ENCODE measurements at regions not wholly inside any gene's neighbourhood (a gene's known extent, or its start where the extent isn't known, plus 50 kb on each side); places are given as distances from the start of the nearest gene placed in this dataset.

- no peak overlapping the region for H3K4me3 ChIP-seq (ENCODE audit: insufficient read depth, low read depth, low read length)
- Mint-ChIP-seq H3K27me3 (ENCODE audit: low read depth, unreplicated experiment) (no peaks in the 10 kb centered on the region), H3K9me3 (ENCODE audit: unreplicated experiment) (no peaks in the 10 kb centered on the region), H3K4me1 (ENCODE audit: low read depth, unreplicated experiment) (no peaks in the 10 kb centered on the region), H3K4me3 (ENCODE audit: unreplicated experiment) (no peak overlapping the region), H3K36me3 (ENCODE audit: low read depth, unreplicated experiment) (no peaks in the 10 kb centered on the region), H3K27ac (ENCODE audit: unreplicated experiment) (no peak overlapping the region)
- H3K27me3 ChIP-seq (ENCODE audit: insufficient read depth, low read length), result no peaks in the 10 kb centered on the region
- no peak for TF ChIP-seq EZH2 (IDR thresholded peaks at IDR 0.05; ENCODE audit: insufficient read depth, low read length)
- no peak for TF ChIP-seq CTCF (IDR thresholded peaks at IDR 0.05; ENCODE audit: insufficient read depth, low read depth, low read length)
- no peaks in the 10 kb centered on the region for H3K79me2 ChIP-seq (ENCODE audit: insufficient read depth, low read length)
- no peaks in the 10 kb centered on the region for H4K20me1 ChIP-seq (ENCODE audit: insufficient read depth, low read length)
- no peak overlapping the region for H2AFZ ChIP-seq (ENCODE audit: low read depth, low read length)
- peaks cover under 1% of the 10 kb centered on the region for H3K9me3 ChIP-seq (ENCODE audit: insufficient read depth, low read depth, low read length)
- H3K27ac ChIP-seq (ENCODE audit: low read depth, low read length), result no peak overlapping the region
- no peaks in the 10 kb centered on the region for H3K4me1 ChIP-seq (ENCODE audit: insufficient read depth, low read length)
- DNase-seq (ENCODE audit: low read depth) (no peak), FAIRE-seq (no peak)
- no peak overlapping the region for H3K4me2 ChIP-seq (ENCODE audit: low read length)
- H3K36me3 ChIP-seq (ENCODE audit: insufficient read depth, low read length), result no peaks in the 10 kb centered on the region
- H3K9ac ChIP-seq (ENCODE audit: low read length), result no peak overlapping the region
These were observed 1061.4 kb downstream of the MRPL39 start for GRCh38 chr21:24545807-24546361.

GRCh38 chr21:24514081-24514733, 1093.1 kb downstream of the MRPL39 start:
- no peaks in the 10 kb centered on the region for H3K4me1 Mint-ChIP-seq (ENCODE audit: low read depth, unreplicated experiment)
- Histone ChIP-seq H3K4me1 (ENCODE audit: insufficient read depth, low read length) (no peaks in the 10 kb centered on the region), H3K79me2 (ENCODE audit: insufficient read depth, low read length) (no peaks in the 10 kb centered on the region), H3K9me3 (ENCODE audit: insufficient read depth, low read depth, low read length) (no peaks in the 10 kb centered on the region), H3K4me3 (ENCODE audit: insufficient read depth, low read depth, low read length) (no peak overlapping the region), H3K27me3 (ENCODE audit: insufficient read depth, low read length) (no peaks in the 10 kb centered on the region), H3K36me3 (ENCODE audit: insufficient read depth, low read length) (no peaks in the 10 kb centered on the region), H4K20me1 (ENCODE audit: insufficient read depth, low read length) (no peaks in the 10 kb centered on the region), H3K9ac (ENCODE audit: low read length) (no peak overlapping the region), H3K27ac (ENCODE audit: low read depth, low read length) (no peak overlapping the region), H3K4me2 (ENCODE audit: low read length) (no peak overlapping the region), H2AFZ (ENCODE audit: low read depth, low read length) (no peak overlapping the region)
- H3K27ac Mint-ChIP-seq (ENCODE audit: unreplicated experiment), result no peak overlapping the region
- no peaks in the 10 kb centered on the region for H3K27me3 Mint-ChIP-seq (ENCODE audit: low read depth, unreplicated experiment)
- DNase-seq (ENCODE audit: low read depth) (no peak), FAIRE-seq (no peak)
- no peaks in the 10 kb centered on the region for H3K9me3 Mint-ChIP-seq (ENCODE audit: unreplicated experiment)
- H3K4me3 Mint-ChIP-seq (ENCODE audit: unreplicated experiment), result no peak overlapping the region
- peak; percentile 35 for TF ChIP-seq CTCF (IDR thresholded peaks at IDR 0.05; ENCODE audit: insufficient read depth, low read depth, low read length)
- TF ChIP-seq EZH2 (IDR thresholded peaks at IDR 0.05; ENCODE audit: insufficient read depth, low read length), result no peak
- H3K36me3 Mint-ChIP-seq (ENCODE audit: low read depth, unreplicated experiment), result no peaks in the 10 kb centered on the region

GRCh38 chr21:24509131-24509530, 1098.2 kb downstream of the MRPL39 start:
- Histone ChIP-seq H3K79me2 (ENCODE audit: insufficient read depth, low read length) (no peaks in the 10 kb centered on the region), H2AFZ (ENCODE audit: low read depth, low read length) (no peak overlapping the region), H3K4me1 (ENCODE audit: insufficient read depth, low read length) (no peaks in the 10 kb centered on the region), H3K4me2 (ENCODE audit: low read length) (no peak overlapping the region), H4K20me1 (ENCODE audit: insufficient read depth, low read length) (no peaks in the 10 kb centered on the region), H3K9ac (ENCODE audit: low read length) (no peak overlapping the region), H3K27ac (ENCODE audit: low read depth, low read length) (no peak overlapping the region), H3K36me3 (ENCODE audit: insufficient read depth, low read length) (no peaks in the 10 kb centered on the region), H3K9me3 (ENCODE audit: insufficient read depth, low read depth, low read length) (no peaks in the 10 kb centered on the region), H3K4me3 (ENCODE audit: insufficient read depth, low read depth, low read length) (no peak overlapping the region), H3K27me3 (ENCODE audit: insufficient read depth, low read length) (no peaks in the 10 kb centered on the region)
- Mint-ChIP-seq H3K27me3 (ENCODE audit: low read depth, unreplicated experiment) (no peaks in the 10 kb centered on the region), H3K27ac (ENCODE audit: unreplicated experiment) (no peak overlapping the region), H3K9me3 (ENCODE audit: unreplicated experiment) (no peaks in the 10 kb centered on the region), H3K4me3 (ENCODE audit: unreplicated experiment) (no peak overlapping the region), H3K4me1 (ENCODE audit: low read depth, unreplicated experiment) (no peaks in the 10 kb centered on the region), H3K36me3 (ENCODE audit: low read depth, unreplicated experiment) (no peaks in the 10 kb centered on the region)
- DNase-seq (ENCODE audit: low read depth) (no peak), FAIRE-seq (no peak)
- TF ChIP-seq CTCF (IDR thresholded peaks at IDR 0.05; ENCODE audit: insufficient read depth, low read depth, low read length), result no peak
- TF ChIP-seq EZH2 (IDR thresholded peaks at IDR 0.05; ENCODE audit: insufficient read depth, low read length), result no peak

All from astrocyte (in vitro differentiated cells and primary cell).